Left lobe of liver (tissue), 2 donors: ENCODE measurements at regions not wholly inside any gene's neighbourhood (a gene's known extent, or its start where the extent isn't known, plus 50 kb on each side); places are given as distances from the start of the nearest gene placed in this dataset.
"Not testable (repeated sequence)": the region's sequence is repeated elsewhere in the genome, so short reads cannot be mapped to it uniquely, and the experiment has no call there.

Experiments
- ATAC-seq: fragments of 200-7000 bp; cut with Tn5 transposase; one replicate; pipeline ENCODE4 v1.9.1; 2020; ENCODE audit warnings: mild to moderate bottlenecking, moderate library complexity
- DNase-seq: peaks from one replicate; pipeline ENCODE4 v3.0.0-alpha.2; 2020; ENCODE audit warnings: low spot score
- donor health status: DM: no; HTN: no; CAD: no; lungs with moderate emphysema.
- donor health status: DM: no; HTN: yes; CAD: no.

DNA sequence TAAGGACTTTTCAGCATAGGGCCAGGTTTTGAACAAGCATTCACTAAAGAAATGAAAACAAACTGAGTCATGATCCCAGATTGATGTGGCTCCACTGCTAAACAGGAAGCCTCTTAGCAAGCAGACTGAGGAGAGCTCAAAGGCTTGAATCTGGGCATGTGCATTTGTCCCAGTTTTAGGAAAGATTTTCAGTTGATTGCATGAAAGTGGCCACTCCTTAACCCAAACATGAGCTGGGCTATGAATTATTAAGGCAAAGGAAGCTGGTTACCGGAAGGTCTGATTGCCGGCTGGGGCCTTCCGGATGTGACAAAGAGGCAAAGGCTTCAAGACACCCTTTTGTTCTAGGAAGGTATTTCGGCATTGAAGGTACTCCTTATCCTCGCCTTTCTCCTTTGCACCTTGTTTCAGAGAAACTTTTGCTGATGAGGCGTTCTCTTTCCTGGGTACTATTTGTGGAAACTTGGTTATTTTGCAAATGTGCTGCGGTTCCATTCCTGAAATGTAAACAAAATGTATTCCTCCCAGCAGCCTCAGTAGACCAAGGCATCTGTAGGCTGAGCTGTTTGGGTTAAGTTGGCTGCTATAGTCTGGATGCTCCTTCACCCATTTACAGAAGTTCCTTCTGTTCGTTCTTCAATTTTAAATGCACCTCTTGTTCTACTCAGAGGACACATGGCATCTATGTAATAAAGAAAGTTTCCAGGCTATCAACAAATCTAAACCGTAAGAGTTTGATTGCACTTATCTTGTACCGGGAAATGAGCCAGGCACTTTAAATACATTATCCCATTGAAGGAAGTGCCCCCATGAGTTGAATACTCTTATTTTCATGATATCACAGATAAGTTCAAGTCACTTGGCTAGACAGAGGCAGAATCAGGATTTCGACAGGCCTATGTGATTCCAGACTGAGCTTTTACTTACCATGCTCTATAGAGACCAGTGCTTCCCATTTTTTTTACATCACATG lies 115.6 kb upstream of the METAP2 start:
- ATAC-seq (no peak), DNase-seq (no peak)

DNA sequence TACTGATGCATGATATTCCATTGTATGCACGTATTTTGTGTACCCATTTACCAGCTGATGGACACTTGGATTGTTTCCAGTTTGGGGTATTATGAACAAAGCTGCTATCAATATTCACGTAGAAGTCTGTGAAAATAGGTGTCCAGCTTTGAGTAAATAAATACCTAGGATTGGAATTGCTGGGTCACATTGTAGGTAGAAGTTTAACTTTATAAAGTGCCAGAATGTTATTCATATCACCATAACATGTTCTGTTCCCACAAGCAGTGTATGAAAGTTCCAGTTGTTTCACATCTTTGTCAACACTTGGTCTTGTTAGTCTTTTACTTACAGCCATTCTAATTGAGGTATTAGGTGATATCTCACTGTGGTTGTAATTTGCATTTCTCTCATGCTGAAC lies 108.0 kb upstream of the METAP2 start:
- DNase-seq (no peak), ATAC-seq (no peak)

DNA sequence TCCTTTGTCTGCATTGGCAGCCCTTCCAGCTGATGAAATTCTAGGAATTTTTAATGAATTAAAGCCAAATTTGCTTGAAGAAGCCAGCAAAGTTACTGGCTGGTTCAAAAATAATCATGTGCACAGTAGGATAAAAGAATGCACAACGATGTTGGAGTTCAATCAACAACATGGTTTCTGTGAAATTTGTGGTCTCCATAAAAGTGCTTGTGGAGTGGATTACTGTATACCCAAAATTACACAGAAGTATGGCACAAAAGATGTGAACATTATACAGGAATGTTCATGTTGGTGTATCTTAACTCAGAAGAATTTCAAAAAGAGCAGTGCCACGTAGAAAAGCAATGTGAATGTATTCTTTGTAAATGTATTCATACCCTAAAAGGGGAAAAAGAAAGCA lies 105.0 kb upstream of the METAP2 start:
- DNase-seq = no peak
- no peak for ATAC-seq

DNA sequence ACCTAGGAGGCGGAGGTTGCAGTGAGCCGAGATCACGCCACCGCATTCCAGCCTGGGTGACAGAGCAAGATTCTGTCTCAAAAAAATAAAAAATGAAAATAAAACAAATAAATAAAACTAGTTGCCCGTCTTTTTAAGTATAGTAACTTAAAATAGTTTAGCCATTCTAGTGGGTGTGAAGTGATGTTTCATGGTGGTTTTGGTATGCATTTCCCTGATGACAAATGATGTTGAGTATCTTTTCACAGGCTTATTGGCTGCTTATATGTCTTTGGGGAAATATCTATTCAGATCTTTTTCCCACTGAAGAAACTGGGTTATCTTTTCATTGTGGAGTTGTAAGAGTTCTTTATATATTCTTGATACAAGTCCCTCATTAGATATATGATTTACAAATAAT lies 102.4 kb upstream of the METAP2 start:
- ATAC-seq = no peak
- DNase-seq = no peak

DNA sequence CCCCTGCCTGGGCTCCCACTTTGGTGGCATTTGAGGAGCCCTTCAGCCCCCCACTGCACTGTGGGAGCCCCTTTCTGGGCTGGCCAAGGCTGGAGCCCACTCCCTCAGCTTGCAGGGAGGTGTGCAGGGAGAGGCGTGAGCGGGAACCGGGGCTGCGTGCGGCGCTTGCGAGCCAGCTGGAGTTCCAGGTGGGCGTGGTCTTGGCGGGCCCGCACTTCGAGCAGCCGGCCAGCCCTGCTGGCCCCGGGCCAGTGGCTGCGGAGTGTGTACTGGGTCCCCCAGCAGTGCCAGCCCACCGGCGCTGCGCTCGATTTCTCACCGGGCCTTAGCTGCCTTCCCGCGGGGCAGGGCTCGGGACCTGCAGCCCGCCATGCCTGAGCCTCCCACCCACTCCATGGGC lies 94.5 kb upstream of the METAP2 start:
- ATAC-seq, DNase-seq: not testable (repeated sequence)

DNA sequence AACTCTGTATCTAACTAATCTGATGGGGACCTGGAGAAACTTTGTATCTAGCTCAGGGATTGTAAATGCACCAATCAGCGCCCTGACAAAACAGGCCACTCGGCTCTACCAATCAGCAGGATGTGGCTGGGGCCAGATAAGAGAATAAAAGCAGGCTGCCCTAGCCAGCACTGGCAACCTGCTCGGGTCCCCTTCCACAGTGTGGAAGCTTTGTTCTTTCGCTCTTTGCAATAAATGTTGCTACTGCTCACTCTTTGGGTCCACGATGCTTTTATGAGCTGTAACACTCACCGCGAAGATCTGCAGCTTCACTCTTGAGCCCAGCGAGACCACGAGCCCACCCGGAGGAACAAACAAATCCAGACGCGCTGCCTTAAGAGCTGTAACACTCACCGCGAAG lies 93.6 kb upstream of the METAP2 start:
- ATAC-seq, DNase-seq: not testable (repeated sequence)

DNA sequence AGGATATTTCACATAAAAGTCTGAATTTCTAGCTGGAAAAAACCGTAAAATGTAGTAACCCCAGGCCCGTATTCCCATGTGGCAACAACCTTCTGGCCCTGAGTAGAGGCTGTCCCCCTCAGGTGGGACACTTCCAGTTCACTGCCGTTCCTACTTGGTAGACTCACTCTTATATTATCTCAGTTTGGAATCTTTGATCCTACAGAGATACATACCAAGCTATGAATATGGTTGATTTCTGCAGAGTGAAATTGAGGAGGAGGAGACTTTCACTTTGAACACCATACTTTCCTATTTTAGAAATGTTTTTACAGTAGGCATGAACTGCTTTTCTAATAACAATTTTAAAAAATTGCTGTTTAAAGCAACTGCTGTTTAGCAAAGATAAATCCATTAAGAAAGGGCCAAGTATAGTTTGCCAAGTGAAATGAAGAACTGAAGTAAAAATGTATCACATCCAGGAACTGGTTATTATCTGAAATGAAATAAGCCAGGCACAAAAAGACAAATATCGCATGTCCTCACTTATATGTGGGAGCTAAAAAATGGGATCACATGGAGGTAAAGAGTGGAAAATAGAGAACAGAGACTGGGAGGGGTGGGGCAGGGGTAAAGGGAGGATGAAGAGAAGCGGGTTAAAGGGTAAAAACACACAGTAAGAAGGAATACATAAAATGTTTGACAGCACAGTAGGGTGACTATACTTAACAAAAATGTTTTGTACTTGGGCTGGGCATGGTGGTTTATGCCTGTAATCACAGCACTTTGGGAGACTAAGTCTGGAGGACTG lies 92.8 kb upstream of the METAP2 start:
- DNase-seq (no peak), ATAC-seq (no peak)

DNA sequence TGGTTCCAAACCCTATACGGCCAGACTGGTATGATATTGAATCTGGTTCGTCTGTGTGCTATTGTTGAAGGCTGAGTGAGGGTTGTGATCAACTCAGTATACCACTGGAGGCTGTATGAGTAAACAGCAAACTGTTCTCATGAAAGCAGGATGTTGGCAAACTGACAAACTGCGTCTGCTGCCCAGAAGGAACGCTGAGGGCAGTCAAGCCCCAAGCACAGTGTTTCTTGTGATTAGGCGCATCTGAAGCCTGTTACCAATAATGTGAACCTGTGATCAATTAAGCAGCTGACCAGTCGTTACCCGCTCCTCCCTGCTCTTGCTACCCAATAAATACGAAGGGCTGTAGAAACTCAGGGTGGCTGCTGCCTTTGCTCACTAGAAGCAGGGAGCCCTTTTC lies 90.0 kb upstream of the METAP2 start:
- DNase-seq, ATAC-seq: not testable (repeated sequence)

DNA sequence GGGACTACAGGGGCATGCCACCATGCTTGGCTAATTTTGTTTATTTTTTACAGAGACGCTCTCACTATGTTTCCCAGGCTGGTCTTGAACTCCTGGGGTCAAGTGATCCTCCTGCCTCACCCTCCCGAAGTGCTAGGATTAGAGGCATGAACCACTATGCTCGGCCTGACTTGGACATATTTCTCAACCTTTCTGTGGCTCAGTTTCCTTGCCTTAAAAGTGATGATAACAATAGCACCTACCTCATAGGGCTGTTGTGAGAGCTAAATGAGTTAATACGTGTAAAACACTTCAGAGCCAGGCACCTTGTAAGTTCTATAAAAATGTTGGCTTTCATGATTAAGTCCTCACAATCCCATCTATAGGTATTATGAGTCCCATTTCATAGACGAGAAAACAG lies 89.2 kb upstream of the METAP2 start:
- DNase-seq (no peak), ATAC-seq (no peak)

DNA sequence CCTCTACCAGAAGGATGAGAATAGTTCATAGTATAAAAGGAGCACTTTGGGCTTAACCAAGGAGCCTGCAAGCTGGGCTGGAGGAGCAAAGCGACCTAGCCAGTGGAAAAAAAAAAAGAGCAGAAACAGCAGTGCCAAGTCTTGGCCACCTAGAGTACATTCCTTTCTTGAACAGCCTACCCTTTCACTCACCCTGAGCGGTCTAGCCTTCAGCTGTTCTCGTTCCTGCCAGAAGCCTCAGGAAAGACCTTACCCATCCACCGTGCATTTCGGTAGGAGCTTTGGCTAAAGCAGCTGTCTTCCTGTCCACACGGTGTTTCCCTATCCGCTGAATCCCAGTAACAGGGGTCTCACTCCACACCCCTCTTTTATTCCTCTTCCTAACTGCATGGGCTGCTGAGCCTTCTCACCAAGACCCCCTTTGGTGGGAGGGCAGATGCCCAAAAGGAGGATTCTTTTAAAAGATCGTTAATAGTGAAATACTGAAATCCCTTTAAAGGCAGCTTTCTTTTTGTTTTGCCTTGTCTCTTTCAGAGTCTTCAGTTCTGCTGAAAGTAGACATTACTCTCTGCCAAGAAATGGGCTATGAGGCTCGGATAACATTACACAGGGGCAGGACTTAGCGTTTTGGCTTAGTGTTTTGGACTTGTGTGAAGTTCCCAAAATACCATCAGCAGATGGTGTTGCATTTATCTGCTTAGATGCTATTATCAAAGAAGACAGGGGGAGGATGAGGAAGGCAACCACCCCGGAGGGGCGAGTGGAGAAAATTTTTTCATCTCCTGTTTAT lies 88.5 kb upstream of the METAP2 start:
- ATAC-seq (no peak), DNase-seq (no peak)

DNA sequence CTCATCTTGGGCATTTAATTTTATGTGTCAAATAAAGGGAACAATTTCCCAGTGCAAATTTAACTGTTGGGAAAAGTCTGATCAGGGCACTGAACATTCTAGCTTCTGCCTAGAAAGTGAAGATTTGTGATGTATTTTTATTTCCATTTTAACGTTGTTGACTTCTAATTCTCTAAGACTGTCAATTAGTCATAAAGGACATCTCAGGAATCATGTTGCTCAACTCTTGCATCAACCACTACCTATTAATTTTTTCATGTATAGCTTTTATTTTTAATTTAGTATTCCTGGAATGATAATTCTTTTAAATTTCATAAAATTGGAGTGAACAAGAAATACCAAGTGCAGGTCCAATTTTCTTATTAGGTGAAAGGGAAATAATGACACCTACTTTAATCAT lies 87.9 kb upstream of the METAP2 start:
- DNase-seq = no peak
- no peak for ATAC-seq

DNA sequence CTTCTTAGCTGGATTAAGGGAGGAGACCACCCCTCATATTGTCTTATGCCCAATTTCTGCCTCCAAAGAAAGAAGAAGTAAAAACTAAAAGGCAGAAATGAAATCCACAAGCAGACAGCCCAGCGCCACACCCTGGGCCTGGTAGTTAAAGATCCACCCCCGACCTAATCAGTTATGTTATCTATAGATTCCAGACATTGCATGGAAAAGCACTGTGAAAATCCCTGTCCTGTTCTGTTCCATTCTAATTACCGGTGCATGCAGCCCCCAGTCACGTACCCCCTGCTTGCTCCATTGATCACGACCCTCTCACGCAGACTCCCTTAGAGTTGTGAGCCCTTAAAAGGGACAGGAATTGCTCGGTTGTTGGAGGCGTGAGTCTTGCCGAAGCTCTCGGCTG lies 85.7 kb upstream of the METAP2 start:
- not testable (repeated sequence) for ATAC-seq, DNase-seq

DNA sequence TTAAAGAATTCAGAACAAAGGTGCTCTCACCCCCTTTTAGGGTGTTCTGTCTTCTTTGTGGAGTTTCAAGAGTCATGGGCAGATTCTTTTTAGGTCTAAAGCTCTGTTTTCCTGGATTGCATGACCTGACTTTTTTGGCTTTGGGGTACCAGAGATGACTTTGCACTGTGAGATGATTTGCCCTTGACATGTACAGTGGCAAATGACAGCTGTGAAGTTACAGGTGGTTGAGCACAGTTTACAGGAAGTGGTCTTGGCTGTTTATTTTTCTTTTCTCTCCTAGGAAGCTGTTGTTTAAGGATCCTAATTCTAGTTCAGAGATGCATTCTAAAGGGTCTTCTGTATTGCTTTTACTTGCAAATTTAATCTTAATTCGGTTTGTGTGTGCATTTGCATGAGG lies 83.8 kb upstream of the METAP2 start:
- ATAC-seq (no peak), DNase-seq (no peak)

DNA sequence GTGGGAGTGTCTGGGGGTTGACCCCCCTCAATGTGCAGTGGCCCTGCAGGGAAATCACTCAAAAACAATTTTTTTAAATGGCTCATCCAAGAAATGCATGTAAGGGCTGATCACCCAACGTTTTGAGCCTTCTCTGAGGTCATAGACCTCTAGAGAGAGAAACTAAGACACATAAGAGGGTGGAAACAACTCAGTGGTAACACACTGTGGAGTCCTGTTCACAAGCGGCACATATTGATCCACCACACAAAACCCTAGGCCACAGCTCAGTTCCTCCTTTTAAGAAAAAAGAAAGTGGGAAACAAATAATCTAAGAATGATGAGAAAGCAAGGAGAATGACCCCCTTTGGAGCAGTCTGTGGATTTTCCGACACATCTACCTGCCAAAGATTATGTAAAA lies 83.0 kb upstream of the METAP2 start:
- DNase-seq (no peak), ATAC-seq (no peak)

DNA sequence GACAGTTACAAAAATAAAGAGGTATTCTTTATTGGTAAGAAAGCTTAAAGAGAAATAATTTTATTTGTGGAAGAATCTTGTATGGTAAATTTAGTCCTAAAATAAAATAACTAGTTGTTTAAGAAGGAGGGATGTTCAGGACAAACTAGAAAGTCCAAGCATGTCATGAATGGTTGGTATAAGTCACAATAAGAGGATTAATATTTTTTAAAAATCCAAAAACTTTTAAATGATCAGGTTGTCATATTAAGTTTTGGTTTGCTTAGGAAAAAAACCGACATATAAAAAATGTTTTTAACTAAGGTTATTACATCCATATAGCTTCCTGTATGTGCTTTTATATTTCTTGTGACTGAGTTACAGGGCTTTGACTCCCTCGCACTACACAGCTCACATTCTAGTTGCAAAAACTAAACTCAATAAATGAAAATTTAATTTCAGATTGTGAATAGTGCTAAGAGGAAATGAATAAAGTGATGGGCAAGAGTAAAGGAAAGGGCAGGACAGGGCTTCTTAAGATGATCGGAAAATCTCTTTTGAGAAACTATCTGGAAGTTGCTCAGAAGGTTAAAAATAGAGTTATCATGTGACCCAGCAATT lies 80.7 kb upstream of the METAP2 start:
- no peak for DNase-seq
- ATAC-seq = no peak

DNA sequence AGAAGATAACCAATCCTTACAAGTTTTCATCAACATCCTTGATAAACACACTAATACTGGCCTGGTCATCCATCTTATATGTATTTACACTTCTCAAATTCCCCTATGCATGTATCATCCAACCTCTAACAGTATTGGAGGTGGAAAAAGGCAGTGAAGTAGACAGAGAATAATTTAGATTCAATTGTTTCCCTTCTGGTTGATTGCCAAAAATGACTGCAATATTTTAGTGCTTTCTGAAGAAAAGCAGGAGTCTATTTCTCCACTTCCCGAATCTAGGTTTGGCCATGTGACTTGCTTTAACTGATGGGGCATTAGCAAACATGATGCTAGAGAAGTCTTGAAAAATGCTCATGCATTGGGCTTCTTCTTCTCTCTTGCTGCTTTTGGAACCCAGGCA lies 78.3 kb upstream of the METAP2 start:
- no peak for DNase-seq
- ATAC-seq = no peak

DNA sequence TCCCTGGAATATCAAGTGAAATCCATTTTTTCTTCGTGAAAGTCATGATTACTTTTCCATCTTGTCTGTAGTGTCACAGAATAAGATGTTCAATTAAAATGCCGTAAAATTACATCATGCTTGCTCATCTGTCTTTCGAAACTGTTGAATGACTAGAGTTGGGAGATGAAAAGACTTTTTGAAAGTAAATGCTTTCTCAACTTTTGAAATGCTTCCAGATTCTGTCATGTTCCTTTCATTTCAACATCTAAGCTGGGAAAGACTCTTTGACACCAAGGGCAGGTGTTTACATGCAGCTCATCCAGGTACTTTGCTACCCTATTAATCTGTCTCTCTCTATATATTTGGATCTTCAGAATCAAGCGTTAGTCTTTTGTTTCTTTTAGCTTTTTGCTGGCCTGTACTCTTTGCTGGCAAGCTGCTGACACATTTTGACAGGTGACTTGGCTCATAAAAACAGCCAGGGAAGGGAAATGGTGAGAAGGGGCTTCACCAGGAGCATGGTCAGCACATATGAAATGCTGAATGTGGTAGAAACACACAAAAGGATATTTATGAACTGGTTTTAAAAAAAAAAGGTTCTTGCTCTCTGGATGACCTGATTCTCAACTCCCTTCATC lies 77.0 kb upstream of the METAP2 start:
- peak; percentile 81 for ATAC-seq
- DNase-seq = no peak

DNA sequence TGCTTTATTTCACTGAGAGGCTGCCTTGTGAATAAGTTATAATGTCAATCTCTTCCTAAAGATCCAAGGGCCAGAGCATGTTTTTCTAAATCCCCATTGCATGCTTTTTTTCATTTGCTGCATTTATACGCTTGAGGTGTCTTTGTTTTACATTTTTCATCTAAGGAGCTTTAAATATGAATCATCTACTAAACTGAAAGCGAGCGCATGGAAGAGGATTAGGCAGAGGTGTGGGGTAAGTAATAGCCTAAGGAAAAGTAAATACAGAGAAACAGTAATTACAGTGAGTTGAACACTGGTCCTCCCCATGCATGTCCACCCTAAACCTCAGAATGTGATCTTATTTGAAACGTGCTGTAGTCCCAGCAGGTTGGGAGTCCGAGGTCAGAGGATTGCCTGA lies 76.4 kb upstream of the METAP2 start:
- no peak for ATAC-seq

DNA sequence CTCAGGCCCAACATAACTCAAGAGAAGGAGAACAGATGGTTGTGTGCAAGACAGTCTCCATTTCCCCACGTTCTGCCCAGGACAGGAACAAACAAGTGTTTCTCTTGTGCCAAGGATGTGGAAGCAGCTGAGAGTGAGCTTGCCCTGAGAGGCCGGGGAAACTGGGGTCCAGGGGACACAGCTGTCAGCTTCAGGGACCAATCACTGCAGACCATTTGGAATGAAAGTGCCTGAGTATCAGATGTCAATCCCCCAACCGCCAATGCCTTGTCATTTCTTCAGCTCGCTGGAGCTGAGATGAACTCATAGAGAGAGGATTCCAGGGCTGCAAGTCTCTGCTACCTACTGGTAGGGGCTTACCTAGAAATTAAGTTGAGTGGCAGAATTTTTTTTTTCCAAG lies 71.9 kb upstream of the METAP2 start:
- ATAC-seq = no peak
- DNase-seq = no peak

More for the DNA sequence above, 76.4 kb upstream of the METAP2 start:
- DNase-seq = no peak

DNA sequence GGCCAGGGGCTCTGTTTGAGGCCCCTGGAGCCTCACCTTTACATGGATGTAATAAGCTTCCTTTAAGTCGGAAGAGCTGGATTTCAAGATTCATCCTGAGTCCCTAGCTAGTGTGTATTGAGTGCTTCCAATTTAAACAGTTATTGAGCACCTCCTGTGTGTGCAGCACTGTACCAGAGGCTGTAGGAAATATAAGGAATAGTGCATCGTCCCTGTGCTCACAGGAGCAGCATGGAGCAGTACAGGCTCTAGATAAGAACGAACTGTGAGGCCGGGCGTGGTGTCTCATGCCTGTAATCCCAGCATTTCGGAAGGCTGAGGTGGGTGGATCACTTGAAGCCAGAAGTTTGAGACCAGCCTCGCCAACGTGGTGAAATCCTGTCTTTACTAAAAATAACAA lies 65.8 kb upstream of the METAP2 start:
- DNase-seq (no peak), ATAC-seq (no peak)
